Type B pancreatic cell (in vitro differentiated cells): ENCODE measurements at regions not wholly inside any gene's neighbourhood (a gene's known extent, or its start where the extent isn't known, plus 50 kb on each side); places are given as distances from the start of the nearest gene placed in this dataset.

Experiments
- DNase-seq: peaks from one replicate; pipeline ENCODE4 v3.0.0; 2021; ENCODE audit warnings: mixed read lengths; ENCODE audit not compliant: unreplicated experiment; ENCODE audit errors: extremely low spot score
- H3K27ac Mint-ChIP-seq: 2 replicates; pipeline ENCODE4 v1.8.0; 2021; ENCODE audit warnings: mild to moderate bottlenecking, mixed read lengths
- H3K27me3 Mint-ChIP-seq: 2 replicates; pipeline ENCODE4 v1.8.0; 2021; ENCODE audit warnings: mixed read lengths
- H3K36me3 Mint-ChIP-seq: 2 replicates; pipeline ENCODE4 v1.8.0; 2021; ENCODE audit warnings: mixed read lengths
- H3K4me1 Mint-ChIP-seq: one replicate; pipeline ENCODE4 v1.8.0; 2021; ENCODE audit warnings: mixed read lengths; ENCODE audit not compliant: unreplicated experiment
- H3K4me3 Mint-ChIP-seq: 2 replicates; pipeline ENCODE4 v1.8.0; 2021; ENCODE audit warnings: mild to moderate bottlenecking, mixed read lengths
- H3K9me3 Mint-ChIP-seq: 2 replicates; pipeline ENCODE4 v1.8.0; 2021; ENCODE audit warnings: mixed read lengths
- CTCF ChIP-seq: fragments of 200-600 bp; sonication (generic); conservative IDR thresholded peaks from 2 replicates; pipeline ENCODE4 v1.5.0; 2021; ENCODE audit warnings: antibody characterized with exemption, mild to moderate bottlenecking

- TF ChIP-seq CTCF = no peak
- H3K4me3 Mint-ChIP-seq = no peak overlapping the region
- H3K27me3 Mint-ChIP-seq = peaks cover 5% of the 10 kb centered on the region
- H3K4me1 Mint-ChIP-seq = peaks cover 44% of the 10 kb centered on the region
- H3K36me3 Mint-ChIP-seq = no peaks in the 10 kb centered on the region
- no peaks in the 10 kb centered on the region for H3K9me3 Mint-ChIP-seq
- H3K27ac Mint-ChIP-seq = no peak overlapping the region
- DNase-seq = no peak
Measured at GRCh38 chr2:128748835-128749605, 430.4 kb upstream of the HS6ST1 start.

GRCh38 chr2:128750328-128751165, 431.9 kb upstream of the HS6ST1 start:
- Mint-ChIP-seq H3K36me3 (no peaks in the 10 kb centered on the region), H3K27me3 (peaks cover 5% of the 10 kb centered on the region), H3K27ac (no peak overlapping the region), H3K4me1 (peaks cover 47% of the 10 kb centered on the region), H3K4me3 (no peak overlapping the region), H3K9me3 (no peaks in the 10 kb centered on the region)
- DNase-seq = no peak
- TF ChIP-seq CTCF = no peak

- H3K36me3 Mint-ChIP-seq = no peaks in the 10 kb centered on the region
Measured at GRCh38 chr2:128751746-128752145, 433.1 kb upstream of the HS6ST1 start.

GRCh38 chr2:128752691-128753263, 434.1 kb upstream of the HS6ST1 start:
- peaks cover 33% of the 10 kb centered on the region for H3K4me1 Mint-ChIP-seq
- no peaks in the 10 kb centered on the region for H3K9me3 Mint-ChIP-seq
- H3K27me3 Mint-ChIP-seq = peaks cover 5% of the 10 kb centered on the region
- H3K27ac Mint-ChIP-seq = no peak overlapping the region
- H3K4me3 Mint-ChIP-seq = no peak overlapping the region
- DNase-seq = no peak
- no peak for TF ChIP-seq CTCF
- H3K36me3 Mint-ChIP-seq = no peaks in the 10 kb centered on the region

More at GRCh38 chr2:128751746-128752145, 433.1 kb upstream of the HS6ST1 start:
- H3K9me3 Mint-ChIP-seq = no peaks in the 10 kb centered on the region
- H3K4me1 Mint-ChIP-seq = peaks cover 38% of the 10 kb centered on the region
- H3K27me3 Mint-ChIP-seq = peaks cover 5% of the 10 kb centered on the region
- TF ChIP-seq CTCF = no peak
- no peak overlapping the region for H3K4me3 Mint-ChIP-seq
- H3K27ac Mint-ChIP-seq = no peak overlapping the region
- no peak for DNase-seq

DNA sequence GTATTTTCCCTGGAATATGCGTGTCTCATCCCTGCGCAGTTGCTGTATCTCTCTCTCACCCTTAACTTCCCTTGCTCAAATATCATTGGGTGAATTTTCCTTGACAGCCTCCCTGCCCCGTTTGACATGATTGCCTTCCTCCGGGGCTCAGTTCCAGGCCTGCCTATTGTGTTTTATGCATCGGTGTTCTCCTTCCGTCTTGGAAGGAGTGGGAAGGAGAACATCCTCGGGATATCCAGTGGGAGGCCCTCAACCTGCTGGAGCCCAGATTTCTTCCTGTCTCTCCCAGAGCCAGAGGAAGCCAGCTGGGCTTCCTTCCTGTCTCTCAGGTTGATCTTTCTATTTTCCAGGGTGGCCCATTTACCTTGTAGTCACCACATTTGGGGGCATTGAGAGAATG, 434.7 kb upstream of the HS6ST1 start:
- no peak overlapping the region for H3K4me3 Mint-ChIP-seq
- DNase-seq = no peak
- peaks cover 33% of the 10 kb centered on the region for H3K4me1 Mint-ChIP-seq
- peaks cover 5% of the 10 kb centered on the region for H3K27me3 Mint-ChIP-seq
- no peaks in the 10 kb centered on the region for H3K36me3 Mint-ChIP-seq
- H3K27ac Mint-ChIP-seq = no peak overlapping the region
- no peak for TF ChIP-seq CTCF
- no peaks in the 10 kb centered on the region for H3K9me3 Mint-ChIP-seq
